Activated CD8-positive, alpha-beta memory T cell treated with anti-CD3 and anti-CD28 coated beads for 1 hour (primary cell): ENCODE measurements at regions not wholly inside any gene's neighbourhood (a gene's known extent, or its start where the extent isn't known, plus 50 kb on each side); places are given as distances from the start of the nearest gene placed in this dataset.
"Not testable (repeated sequence)": the region's sequence is repeated elsewhere in the genome, so short reads cannot be mapped to it uniquely, and the experiment has no call there.

Experiments
- DNase-seq, 2 donors: peaks; one replicate each; pipeline ENCODE4 v3.0.0-alpha.2; 2020; ENCODE audit warnings: low read depth in 1 of 2; ENCODE audit errors: extremely low read depth in 1 of 2

DNA sequence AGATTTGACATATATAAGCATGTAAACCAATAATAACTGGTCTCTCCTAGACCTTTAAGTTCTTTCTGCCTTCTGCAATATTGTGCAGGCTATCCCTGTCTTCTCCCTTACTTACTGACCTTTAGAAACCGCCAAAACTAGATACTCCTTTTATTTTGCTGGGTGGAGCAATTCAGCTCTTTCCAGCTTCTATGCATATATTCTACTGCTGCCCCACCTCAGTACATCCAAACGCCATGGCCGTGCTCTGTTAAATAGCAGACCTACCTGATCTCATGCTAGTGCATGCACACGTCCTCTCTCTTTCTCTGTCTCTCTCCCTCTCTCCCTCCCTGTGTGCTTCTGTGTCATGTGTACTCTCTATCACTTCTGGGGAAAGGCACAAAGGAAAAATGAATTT, 76.7 kb upstream of the CAPRIN1 start:
- DNase-seq, result no peak

DNA sequence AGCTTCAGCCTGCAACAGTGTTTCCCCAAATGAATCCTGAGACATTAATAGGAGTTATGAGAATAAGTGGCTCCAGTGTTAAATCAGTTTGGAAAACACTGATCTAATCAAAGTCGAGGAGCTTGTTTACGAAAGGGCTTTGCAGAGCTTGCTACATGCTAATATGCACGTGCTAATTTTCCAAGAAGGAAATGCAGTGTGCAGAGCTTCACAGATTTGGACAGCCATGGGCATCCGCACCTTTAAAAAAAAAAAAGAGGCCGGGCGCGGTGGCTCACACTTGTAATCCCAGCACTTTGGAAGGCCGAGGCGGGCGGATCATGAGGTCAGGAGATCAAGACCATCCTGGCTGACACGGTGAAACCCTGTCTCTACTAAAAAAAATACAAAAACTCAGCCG, 79.7 kb upstream of the LMO2 start:
- not testable (repeated sequence) for DNase-seq

DNA sequence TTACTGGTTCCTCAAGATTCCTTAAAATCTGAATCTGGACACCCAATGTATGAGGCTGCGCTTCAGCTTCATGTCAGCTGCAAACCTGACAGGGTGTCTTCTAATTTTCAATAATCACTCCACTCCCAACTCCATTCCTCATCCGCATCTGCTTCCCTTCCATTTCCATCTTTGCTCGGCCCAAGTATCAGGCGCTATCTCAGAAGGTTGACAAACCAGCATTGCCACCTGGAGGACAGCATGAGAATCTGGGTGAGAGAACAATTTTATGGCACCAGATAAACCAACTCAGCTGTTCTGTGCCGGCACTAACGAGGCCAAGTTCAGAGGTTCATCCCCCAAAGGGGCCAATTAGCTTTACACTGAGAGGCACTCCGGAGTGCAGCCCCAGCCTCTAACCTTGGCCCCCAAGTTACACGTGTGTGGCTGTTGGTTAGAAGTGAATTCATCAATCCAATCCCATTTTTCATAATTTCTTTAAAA, 79.1 kb upstream of the LMO2 start:
- DNase-seq, result no peak

DNA sequence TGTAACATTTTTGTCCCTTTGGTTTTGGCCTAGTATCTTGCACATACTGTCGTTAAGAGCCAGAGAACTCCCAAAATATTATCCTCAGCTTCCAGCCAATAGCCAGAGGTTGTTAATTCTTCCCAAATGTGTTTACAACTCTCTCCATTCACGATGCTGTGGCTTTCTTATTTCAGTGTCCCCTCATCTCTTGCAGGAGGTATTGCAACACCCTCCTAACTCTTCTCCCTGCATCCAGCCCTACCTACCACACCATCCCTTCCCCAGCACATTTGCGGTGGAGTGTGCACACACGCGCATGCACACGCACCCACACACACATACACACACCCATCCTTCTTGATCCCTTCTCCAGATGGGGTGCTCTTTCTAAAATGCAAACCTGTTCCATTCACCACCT, 75.6 kb upstream of the LMO2 start:
- no peak for DNase-seq

DNA sequence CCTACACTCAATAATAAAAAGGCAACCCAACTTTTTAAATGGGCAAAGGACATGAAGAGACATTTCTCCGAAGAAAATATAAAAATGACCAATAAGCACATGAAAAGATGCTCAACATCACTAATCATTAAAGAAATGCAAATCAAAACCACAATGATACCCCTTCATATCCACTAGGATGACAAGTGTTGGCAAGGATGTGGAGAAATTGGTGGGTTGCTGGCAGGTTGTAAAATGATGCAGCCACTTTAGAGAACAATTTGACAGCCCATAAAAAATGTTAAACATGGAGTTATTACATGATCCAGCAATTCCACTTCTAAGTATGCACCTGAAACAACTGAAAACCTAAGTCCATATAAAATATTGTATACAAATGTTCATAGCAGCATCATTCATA, 73.2 kb upstream of the LMO2 start:
- no peak for DNase-seq

DNA sequence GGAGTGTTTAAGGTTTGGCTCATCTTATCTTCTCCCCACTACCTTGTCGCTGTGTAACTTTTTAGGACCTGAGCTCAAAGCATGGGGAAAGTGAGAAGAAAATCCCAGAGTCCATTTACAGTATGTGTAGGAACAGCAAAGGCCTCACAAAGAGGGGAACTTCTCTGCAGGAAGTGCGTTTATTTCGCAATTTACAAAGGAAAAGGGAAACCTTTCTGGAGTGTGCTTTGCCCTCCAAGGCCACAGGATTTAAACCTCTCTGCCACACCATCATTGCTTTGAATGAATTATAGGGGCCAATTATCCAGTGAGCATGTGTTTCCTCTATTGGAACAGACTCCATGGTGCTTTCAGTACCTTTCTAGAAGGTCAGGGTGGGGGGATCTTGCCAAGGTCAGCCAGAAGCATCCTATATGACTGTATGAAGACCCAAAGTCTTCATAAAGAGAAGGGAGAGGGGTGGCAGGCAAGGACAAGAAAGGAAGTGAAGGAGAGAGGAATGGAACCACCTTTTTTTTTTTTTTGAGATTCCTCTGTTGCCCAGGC, 68.1 kb upstream of the LMO2 start:
- no peak for DNase-seq

DNA sequence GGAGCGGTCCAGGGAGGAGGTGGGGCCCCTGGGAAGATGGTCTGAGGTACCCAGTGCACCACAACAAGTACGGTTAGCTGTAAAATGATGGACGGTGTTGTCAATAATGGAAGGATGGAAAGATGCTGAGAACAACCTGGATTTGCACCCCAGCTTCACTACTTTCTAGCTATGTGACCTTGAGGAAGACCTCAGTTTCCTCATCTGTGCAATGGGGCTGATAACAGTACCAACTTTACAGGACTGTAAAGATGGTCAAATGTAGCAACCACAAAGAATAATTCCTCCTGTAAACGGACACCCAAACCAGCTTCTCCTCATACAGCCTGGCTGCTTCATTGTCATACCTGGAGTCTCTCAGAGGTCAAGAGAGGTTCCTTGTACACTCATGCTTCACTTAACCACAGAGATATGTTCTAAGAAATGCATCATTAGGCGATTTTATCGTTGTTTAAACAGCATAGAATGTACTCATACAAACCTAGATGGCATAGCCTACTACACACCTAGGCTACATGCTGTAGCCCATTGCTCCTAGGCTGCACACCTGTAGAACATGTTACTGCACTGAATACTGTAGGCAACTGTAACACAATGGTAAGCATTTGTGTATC, 65.5 kb upstream of the LMO2 start:
- DNase-seq, result no peak

DNA sequence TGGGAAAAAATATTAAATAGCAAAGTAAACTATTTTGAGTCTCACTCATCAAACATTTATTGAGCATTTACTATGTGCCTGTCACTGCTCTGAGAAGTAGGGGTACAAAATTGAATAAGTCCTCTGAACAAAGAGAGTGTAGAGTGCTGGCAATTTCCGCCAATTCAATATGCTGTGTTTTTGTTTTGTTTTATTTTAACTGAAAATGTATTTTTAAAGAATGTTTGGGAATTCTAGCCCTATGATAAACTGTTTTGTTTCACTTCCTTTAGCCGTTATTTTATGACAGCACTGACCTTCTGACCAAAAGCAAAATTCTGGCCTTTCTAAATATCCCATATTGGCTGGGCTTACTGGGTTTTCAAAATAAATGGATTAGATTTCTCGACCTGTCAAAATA, 64.7 kb upstream of the LMO2 start:
- no peak for DNase-seq

DNA sequence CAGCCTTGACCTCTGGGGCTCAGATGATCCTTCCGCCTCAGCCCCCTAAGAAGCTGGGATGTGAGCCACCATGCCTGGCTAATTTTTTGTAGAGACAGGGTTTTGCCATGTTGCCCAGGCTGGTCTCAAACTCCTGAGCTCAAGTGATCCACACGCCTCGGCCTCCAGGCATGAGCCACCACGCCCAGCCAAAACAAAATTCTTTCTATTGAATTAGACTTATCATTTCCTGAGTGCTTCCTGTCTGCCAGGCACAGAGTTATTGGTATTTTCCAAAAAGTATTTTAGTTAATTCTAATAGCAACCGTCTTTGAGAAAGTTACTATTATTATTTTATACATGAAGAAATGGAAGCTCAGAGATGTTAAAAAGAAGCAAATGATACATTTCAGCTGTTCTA, 61.4 kb upstream of the LMO2 start:
- no peak for DNase-seq

DNA sequence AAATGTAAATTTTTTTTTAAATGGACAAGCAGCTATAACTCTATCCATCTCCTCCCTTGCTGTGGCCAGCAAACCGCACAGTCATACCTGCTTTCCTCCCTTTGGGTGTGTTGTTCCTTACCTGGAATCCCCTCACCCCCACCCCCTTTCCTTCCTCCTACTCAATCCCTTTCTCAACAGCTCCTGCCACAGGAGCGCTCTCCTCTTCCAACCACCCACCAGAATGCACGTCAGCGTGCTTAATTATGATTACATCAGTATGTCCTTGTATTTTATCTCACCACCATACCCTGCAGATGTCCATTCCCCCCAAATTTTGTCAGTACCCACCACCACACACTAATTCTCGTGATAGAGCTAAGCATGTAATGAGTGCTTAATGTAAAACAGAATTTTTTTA, 60.9 kb upstream of the LMO2 start:
- DNase-seq, result no peak

DNA sequence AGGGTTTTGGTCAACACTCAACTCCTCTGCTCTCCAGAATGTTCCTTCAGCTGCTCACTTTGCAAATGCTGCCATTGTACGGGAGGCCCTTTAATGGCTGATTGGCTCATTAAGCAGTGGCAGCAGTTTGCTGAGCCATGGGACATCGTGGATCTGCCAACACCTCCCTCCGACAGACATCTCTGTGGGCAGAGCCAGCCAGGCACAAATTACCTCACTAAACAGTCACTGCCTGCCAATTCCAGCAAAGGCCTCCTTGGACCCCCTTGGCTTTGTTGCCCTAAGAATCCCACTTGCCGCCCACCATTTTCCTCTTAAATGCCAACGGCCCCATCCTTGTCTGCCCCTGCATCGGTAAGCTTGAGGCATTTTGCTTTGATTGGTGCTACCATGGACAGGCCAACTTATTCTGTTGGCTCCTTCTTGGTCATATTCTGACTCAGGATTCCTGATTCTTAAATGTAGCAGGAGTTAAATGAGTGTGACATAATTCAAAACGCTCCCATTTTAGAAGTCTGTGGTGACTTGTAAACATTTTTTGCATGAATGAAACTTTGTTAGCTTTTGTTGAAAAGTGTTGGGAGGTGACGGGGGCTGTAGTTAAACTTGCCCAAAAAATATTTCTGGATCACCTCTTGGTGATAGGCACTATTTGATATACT, 57.5 kb upstream of the LMO2 start:
- DNase-seq, result no peak

DNA sequence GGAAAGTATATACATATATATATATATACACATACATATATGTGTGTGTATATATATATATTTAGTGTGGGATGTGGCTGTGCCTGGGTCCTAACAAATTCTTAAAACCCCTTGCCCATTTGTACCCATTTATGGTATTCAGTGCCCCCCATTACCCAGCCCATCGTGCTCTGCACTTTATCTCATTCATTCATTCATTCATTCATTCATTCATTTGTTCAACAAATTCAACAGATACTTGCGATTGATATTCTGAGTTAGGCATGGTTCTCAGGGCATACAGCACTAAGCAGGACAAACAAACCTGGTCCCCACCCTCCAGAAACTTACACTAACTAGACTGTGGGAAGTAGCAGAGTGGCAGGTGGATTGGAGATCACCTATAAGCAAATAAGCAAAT, 56.6 kb upstream of the LMO2 start:
- no peak for DNase-seq

DNA sequence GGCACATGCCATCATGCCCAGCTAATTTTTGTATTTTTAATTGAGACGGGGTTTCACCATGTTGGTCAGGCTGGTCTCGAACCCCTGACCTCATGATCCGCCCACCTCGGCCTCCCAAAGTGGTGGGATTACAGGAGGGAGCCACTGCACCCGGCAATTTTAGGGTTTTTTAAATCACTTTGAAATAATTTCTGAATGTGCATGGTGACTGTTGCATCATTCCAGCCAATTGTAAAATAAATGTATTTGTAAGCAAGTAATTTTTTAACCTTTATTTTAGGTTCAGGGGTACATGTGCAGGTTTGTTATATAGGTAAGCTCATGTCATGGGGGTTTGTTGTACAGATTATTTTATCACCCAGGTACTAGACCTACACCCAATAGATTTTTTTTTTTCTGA, 56.0 kb upstream of the LMO2 start:
- DNase-seq, result not testable (repeated sequence)

DNA sequence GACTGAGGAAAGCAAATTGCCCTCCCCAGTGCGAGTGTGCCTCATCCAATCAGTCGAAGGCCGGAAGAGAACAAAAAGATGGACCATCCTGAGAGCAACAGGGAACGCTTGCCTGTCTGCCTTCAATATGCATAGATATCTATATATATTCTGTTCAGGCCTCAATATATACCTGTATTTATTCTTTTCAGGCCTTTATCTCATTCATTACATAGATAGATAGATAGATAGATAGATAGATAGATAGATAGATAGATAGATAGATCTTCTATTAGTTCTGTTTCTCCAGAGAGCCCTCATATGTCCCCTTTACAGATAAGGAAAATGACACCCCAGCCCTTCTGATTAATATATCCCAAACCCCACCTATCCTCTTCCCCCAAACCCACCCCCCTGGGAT, 55.1 kb upstream of the LMO2 start:
- DNase-seq, result no peak

DNA sequence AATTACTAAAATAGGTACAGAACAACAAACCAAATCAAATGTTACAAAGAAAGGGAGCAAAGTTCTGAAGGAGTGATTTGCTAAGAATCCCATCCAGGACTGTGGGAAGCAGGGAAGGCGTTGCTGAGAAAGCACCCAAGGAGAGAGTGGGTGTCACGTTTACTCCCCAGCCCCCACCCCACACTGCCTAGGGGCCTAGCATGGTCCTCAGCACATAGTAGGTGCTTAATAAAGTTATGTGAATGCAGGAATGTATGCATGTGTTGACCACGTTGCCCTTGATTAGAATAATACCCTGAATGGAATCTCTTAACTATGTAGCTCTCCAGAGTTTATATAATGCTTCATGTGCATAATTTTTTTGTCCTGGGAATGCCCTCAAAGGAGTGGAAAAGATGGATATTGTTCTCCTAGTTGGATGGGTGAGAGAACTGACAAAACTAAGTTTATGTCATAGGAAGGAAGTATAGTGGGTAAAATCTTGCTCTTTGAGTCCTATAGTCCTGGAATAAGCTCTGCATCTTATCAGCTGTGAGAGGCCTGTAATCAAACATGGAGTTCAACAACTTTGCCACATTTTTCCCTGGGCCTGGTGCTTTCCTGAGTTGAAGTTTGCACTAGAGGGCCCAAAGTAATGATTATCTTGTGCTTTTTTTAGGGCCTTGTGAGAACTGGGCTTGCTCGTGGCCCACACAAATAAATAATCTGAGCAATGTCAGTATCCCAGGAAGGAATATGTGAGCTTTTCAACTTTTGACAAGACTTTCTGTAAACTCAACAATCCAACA, 53.8 kb upstream of the LMO2 start:
- DNase-seq, result no peak

DNA sequence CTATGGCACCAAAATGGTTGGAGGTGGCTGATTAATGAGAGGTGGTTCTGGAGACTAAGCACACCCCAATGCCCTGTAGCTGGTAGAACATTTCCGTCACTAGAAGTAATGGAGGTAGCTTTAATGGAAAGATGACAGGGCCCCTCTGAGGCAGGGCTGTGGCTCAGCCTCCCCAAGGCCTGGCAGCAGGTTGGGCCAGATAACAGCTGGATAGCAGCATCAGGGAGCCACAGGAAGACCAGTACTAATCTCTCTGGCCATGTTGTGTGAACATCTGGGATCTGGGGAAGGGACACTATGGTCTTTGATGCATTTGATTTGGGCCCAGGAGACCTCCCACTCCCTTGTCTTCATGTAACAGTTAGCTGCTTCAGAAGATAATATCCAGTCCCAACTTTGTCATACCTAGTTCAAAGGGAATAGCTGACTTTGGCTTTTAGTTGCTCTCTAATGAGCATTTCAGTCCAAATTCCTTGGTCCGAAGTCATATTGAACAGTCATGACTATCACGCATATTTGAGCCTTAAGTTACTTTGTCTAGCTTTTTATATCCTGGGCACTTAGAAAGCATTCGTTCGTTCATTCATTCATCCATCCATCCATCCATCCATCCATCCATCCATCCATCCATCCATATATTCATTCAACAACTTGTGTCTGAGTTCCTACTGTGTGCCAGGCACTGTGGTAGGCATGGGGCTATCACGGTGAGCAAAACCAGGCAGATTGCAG, 53.0 kb upstream of the LMO2 start:
- no peak for DNase-seq

DNA sequence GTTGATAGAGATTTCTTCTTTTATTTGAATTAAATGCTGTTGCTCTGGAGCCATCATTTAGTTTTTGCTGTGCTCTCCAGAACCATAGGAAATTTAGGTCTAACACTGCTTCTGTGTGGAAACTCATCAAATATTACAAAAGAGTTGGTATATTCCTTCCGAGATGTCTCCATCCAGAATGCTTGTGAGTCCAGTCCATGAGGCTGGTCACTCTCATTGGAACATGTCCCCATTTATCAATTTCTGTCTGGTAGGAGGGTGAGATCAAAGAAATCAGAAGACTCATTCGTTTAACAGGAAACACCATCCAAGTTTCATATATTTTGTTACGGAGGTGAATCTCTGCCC, 52.4 kb upstream of the LMO2 start:
- DNase-seq, result no peak

DNA sequence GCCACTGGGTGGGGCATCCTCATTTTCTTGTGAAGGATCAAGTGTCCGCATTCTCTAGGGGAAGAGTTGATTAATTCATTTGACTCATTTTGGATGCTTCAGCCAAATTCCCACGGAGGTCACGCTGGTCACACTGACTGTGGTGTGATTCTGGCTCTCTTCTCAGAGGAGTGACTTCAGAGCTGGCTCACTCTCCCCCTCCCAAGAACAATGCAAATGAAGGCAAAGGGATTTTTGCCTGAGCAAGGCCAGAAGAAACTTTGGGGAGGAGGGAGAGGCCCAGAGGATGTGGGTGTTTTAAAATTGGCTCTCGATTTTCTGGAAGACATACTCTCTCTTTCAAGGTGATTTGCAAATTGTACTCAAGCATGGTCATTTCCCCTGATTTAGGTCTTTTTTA, 51.1 kb upstream of the LMO2 start:
- DNase-seq, result no peak

DNA sequence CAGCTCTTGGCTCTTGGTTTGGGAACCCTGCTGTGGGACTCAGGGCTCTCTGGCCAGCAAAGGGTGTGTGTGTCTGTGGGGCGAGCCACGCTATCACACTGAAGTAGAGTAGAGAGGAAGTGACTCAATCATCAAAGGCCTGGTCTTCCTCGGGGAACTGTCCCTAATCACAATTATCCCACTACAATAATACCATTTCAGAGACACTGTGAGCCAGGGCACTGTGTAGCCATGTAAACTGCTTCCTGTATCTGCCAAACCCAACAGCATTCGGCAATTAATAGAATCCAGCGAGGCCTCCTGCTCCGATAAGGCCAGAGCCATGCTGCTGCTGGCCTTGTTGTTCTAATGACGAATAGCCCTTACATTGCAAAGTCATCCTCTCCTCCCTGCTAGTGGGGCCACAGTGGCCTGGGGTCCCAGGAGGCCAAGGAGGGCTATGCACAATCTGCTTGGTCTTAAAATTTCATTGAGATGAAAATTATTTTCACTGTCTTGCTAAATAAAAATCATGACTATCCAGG, 49.8 kb upstream of the LMO2 start:
- no peak for DNase-seq
